BJ (cell line): ENCODE measurements at regions not wholly inside any gene's neighbourhood (a gene's known extent, or its start where the extent isn't known, plus 50 kb on each side); places are given as distances from the start of the nearest gene placed in this dataset.

Source experiments
- CTCF ChIA-PET: fragments of 350-600 bp; formaldehyde crosslinking; extraction: SDS; loops from one replicate; lab custom pipeline; 2021; ENCODE audit warnings: antibody characterized with exemption, inconsistent platforms; lab: Yijun Ruan, JAX
- POLR2A ChIA-PET: fragments of 300-600 bp; sonication (Branson Sonifier 250); formaldehyde crosslinking; extraction: SDS; loops from one replicate; lab custom pipeline; 2021; ENCODE audit warnings: antibody characterized with exemption; lab: Charles Lee
- DNase-seq: peaks from one replicate; pipeline ENCODE4 v3.0.0-alpha.2; 2011; ENCODE audit warnings: low read depth
- H3K27me3 ChIP-seq: 2 replicates; pipeline ENCODE4 v1.6.0; 2011; ENCODE audit warnings: low read length; ENCODE audit not compliant: control insufficient read depth, insufficient read depth
- H3K36me3 ChIP-seq: 2 replicates; pipeline ENCODE4 v1.5.1; 2011; ENCODE audit warnings: low read length; ENCODE audit not compliant: control insufficient read depth, insufficient read depth
- H3K4me3 ChIP-seq: 2 replicates; pipeline ENCODE4 v1.5.1; 2011; ENCODE audit warnings: low read depth, mild to moderate bottlenecking, control low read depth, low read length
- TF ChIP-seq, protein P1 (sequence below): IDR thresholded peaks from 2 replicates; pipeline ENCODE4 v1.5.1; 2011; ENCODE audit warnings: low read depth, mild to moderate bottlenecking, control low read depth, inconsistent platforms, low read length, moderate library complexity; ENCODE audit not compliant: insufficient read depth

- no peaks in the 10 kb centered on the region for H3K27me3 ChIP-seq
- TF ChIP-seq, protein P1, sequence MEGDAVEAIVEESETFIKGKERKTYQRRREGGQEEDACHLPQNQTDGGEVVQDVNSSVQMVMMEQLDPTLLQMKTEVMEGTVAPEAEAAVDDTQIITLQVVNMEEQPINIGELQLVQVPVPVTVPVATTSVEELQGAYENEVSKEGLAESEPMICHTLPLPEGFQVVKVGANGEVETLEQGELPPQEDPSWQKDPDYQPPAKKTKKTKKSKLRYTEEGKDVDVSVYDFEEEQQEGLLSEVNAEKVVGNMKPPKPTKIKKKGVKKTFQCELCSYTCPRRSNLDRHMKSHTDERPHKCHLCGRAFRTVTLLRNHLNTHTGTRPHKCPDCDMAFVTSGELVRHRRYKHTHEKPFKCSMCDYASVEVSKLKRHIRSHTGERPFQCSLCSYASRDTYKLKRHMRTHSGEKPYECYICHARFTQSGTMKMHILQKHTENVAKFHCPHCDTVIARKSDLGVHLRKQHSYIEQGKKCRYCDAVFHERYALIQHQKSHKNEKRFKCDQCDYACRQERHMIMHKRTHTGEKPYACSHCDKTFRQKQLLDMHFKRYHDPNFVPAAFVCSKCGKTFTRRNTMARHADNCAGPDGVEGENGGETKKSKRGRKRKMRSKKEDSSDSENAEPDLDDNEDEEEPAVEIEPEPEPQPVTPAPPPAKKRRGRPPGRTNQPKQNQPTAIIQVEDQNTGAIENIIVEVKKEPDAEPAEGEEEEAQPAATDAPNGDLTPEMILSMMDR: no peak
- POLR2A ChIA-PET: no interaction called here
- 0 out of 2 replicates have a peak, but pooled peaks cover 1% of the 10 kb centered on the region for H3K36me3 ChIP-seq
- no peak overlapping the region for H3K4me3 ChIP-seq
- no peak for DNase-seq
- CTCF ChIA-PET: interaction anchor here (1.7 to 2.6 kb wide), 2 partner anchors 12 to 248 kb away, joined by 8 to 9 read pairs; no protein-coding TSS in a partner anchor
These were observed 73.9 kb downstream of the SLC25A47 start for GRCh38 chr14:100397005-100397404.

DNA sequence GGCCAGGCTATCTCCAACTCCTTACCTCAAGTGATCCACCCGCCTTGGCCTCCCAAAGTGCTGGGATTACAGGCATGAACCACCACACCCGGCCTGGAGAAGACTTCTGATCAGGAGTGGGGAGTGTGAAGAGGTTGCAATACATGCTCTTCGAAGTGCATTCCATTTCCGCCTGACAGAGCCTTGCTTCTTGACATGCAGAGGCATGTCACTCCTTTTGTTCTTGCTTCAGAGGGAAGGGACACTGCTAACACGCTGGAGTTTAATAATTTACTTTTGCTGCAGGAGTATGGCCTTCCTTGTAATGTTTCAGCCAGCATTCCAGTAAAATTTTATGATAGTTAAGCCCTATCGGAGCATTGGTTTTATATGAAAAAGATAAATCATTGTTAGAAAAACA, 74.9 kb downstream of the SLC25A47 start:
- DNase-seq: no peak
- Histone ChIP-seq H3K36me3 (0 out of 2 replicates have a peak, but pooled peaks cover 1% of the 10 kb centered on the region), H3K27me3 (no peaks in the 10 kb centered on the region), H3K4me3 (no peak overlapping the region)
- TF ChIP-seq, protein P1: no peak
- CTCF ChIA-PET: interaction anchor here (0.9 to 1.1 kb wide), 2 partner anchors 13 to 14 kb away, joined by 3 to 6 read pairs; no protein-coding TSS in a partner anchor
- POLR2A ChIA-PET: no interaction called here

DNA sequence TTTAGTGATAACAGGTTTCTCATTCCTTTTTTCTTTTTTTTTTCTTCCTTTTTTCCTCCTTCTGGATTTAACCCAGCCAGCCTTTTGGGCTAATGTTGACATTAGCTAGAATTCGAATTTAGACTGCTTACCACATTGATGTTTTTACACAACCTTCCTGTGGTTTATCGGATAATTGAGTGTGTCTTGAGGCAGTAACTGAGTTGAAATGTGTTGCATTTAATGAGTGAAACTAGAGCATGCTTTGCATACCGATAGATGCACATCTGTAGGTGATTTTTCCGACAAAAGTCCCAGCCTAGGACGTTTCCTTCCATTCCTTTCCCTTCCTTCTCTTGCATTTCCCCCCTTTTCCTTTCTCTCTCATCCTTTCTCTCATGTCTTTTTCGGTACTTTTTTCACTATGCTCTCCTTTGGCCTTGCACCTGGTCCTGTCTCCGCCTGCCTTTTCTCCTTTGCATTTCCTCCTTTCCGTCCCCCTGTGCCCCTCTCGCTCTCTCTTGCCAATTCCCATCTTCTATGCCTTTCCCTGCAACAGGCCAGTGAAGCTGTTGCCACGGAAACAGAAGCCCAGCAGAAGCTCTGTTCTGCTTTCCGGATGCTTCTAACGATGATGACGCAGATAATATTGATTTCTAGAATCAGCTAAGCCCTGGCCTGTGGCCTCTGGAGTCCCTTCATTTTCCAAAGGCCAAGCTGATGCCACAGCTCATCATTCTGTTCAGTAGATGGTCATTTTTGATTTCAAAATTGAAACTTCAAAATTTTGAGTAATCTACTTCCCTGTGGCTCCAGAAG, 76.1 kb downstream of the SLC25A47 start:
- H3K27me3 ChIP-seq: no peaks in the 10 kb centered on the region
- TF ChIP-seq, protein P1: no peak
- H3K36me3 ChIP-seq: 0 out of 2 replicates have a peak, but pooled peaks cover 1% of the 10 kb centered on the region
- ChIA-PET POLR2A (interaction anchor here (0.6 kb wide), 1 partner anchor 18 kb away, joined by 6 read pairs; no protein-coding TSS in a partner anchor), CTCF (interaction anchor here (0.8 to 1.6 kb wide), 4 partner anchors 13 to 17 kb away, joined by 3 to 7 read pairs (median 6); no protein-coding TSS in a partner anchor)
- DNase-seq: no peak
- H3K4me3 ChIP-seq: no peak overlapping the region

DNA sequence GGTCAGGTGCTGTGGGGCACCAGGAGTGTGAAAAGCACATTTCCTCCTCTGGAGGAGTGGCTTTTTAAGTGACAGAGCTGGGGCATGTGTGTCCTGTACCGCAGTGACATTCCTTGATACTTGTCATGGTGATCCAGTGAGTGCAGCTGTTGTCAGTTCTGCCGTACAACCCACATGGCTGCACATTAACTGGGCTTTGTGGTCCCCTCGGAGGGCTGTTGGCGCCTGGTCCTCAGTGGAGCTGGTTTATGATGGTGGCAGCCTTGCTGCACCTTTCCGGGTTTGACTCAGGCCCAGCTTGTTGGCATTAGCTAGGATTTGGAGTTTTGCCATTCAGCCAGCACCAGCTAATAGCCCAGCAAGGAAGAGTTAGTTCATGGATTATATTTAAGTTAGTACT, 77.0 kb downstream of the SLC25A47 start:
- ChIA-PET POLR2A (no interaction called here), CTCF (interaction anchor here (1.6 kb wide), 1 partner anchor 14 kb away, joined by 7 read pairs; no protein-coding TSS in a partner anchor)
- H3K27me3 ChIP-seq: no peaks in the 10 kb centered on the region
- TF ChIP-seq, protein P1: no peak
- H3K36me3 ChIP-seq: 0 out of 2 replicates have a peak, but pooled peaks cover 1% of the 10 kb centered on the region
- H3K4me3 ChIP-seq: no peak overlapping the region
- no peak for DNase-seq

DNA sequence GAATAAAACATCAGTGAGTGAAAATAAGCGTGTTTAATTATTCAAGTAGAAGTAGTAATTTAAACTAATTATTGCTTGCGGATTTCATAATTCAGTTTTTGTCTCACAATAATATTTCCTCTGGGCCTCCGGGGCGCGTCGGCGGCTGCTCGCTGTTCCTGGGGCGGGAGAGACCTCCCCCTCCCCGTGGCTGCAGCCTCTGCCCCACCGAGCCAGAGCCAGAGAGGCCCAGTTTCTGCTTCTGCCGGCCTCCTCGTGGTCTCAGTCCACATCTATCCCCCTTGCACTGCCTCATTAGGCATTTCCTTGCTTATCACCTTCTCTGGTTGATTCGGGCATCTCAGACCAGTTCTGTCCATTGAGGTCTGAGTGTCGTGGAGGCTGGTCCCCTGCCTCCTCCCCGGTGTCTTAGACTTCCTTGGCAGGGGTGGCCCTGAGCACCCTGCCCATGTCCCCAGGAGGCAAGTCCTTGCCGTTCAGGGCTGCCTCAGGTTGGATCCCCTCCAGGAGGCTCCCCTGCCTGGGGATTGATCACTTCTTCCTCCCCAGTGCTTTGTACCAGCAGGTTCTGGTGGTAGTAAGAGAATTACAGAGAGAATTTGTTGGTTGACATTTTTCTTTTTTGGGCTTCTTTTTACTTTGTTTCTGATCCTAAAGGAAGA, 78.0 kb downstream of the SLC25A47 start:
- H3K27me3 ChIP-seq: no peaks in the 10 kb centered on the region
- ChIA-PET CTCF (no interaction called here), POLR2A (no interaction called here)
- TF ChIP-seq, protein P1: no peak
- no peak overlapping the region for H3K4me3 ChIP-seq
- DNase-seq: no peak
- 0 out of 2 replicates have a peak, but pooled peaks cover 1% of the 10 kb centered on the region for H3K36me3 ChIP-seq
